ENCODE measurements at regions not wholly inside any gene's neighbourhood (a gene's known extent, or its start where the extent isn't known, plus 50 kb on each side); places are given as distances from the start of the nearest gene placed in this dataset.

GRCh38 chr17:54666559-54666958 is 234.1 kb upstream of the TOM1L1 start:
- TF ChIP-seq, protein P1, sequence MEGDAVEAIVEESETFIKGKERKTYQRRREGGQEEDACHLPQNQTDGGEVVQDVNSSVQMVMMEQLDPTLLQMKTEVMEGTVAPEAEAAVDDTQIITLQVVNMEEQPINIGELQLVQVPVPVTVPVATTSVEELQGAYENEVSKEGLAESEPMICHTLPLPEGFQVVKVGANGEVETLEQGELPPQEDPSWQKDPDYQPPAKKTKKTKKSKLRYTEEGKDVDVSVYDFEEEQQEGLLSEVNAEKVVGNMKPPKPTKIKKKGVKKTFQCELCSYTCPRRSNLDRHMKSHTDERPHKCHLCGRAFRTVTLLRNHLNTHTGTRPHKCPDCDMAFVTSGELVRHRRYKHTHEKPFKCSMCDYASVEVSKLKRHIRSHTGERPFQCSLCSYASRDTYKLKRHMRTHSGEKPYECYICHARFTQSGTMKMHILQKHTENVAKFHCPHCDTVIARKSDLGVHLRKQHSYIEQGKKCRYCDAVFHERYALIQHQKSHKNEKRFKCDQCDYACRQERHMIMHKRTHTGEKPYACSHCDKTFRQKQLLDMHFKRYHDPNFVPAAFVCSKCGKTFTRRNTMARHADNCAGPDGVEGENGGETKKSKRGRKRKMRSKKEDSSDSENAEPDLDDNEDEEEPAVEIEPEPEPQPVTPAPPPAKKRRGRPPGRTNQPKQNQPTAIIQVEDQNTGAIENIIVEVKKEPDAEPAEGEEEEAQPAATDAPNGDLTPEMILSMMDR (conservative IDR thresholded peaks at IDR 0.05; ENCODE audit: low read depth, low read length): no peak
- no peak for TF ChIP-seq EZH2 (IDR thresholded peaks at IDR 0.05; ENCODE audit: low read length, unreplicated experiment)
